ENCODE measurements at regions not wholly inside any gene's neighbourhood (a gene's known extent, or its start where the extent isn't known, plus 50 kb on each side); places are given as distances from the start of the nearest gene placed in this dataset.
"Not testable (repeated sequence)": the region's sequence is repeated elsewhere in the genome, so short reads cannot be mapped to it uniquely, and the experiment has no call there.

DNA sequence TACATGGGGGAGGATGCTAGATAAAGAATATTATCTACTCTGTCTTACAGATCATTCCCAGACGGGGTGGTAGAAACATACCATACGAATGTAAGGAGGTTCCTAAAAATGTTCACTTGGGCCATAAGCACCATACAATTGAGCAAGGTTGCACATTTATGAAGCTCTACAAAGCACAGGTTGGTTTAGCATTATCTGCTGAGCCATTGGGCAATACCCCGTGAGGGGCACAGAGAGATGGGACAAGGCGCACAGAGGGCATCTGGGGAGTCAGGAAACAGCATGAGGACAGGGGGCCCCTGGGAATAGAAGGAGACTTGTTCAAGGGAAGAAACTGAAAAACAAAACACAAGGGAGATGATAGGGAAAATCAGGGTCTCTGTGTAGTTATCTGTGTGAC, 305.3 kb downstream of the TRIML1 start:
- FAIRE-seq: no peak
- TF ChIP-seq POLR2A (IDR thresholded peaks at IDR 0.05; ENCODE audit: low read depth, low read length): no peak
- no peak for TF ChIP-seq POLR2AphosphoS5 (IDR thresholded peaks at IDR 0.05; ENCODE audit: low read depth, low read length)
- no peak for TF ChIP-seq TAF1 (IDR thresholded peaks at IDR 0.05; ENCODE audit: borderline replicate concordance, low read depth, low read length)
- DNase-seq (ENCODE audit: insufficient read length): no peak

DNA sequence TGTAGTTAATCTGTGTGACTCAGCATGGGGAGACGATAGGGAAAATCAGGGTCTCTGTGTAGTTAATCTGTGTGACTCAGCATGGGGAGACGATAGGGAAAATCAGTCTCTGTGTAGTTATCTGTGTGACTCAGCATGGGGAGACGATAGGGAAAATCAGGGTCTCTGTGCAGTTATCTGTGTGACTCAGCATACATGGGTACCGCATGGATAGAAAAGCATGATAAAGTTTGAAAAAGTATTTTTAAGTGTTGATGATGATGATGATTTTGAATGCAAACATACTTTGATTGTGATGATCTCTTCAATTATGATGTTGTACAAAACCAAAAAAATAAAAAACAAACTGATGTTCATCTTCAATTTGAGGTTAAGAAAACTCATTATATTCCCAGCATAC, 309.8 kb downstream of the TRIML1 start:
- DNase-seq (ENCODE audit: insufficient read length); FAIRE-seq: not testable (repeated sequence)

DNA sequence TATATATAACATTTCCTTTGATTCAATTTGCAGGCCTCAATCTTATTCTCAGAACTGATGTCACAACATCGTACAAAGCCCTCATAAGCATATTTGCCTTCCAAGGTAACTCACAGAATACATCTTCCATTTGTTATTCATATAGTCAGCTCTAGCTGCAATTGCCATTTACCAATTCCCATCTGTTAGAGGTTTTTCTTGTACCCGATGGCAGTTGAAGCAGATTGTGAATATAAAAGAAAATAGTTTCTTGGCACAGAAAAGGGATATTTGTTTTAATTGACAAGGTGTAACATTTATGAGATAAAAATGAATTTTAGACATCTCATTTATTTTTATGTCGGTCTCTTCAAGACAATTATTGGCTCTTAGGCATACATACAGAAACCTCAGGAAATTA, 311.3 kb downstream of the TRIML1 start:
- no peak for DNase-seq (ENCODE audit: insufficient read length)
- TF ChIP-seq TAF1 (IDR thresholded peaks at IDR 0.05; ENCODE audit: borderline replicate concordance, low read depth, low read length) (no peak), POLR2AphosphoS5 (IDR thresholded peaks at IDR 0.05; ENCODE audit: low read depth, low read length) (no peak), POLR2A (IDR thresholded peaks at IDR 0.05; ENCODE audit: low read depth, low read length) (no peak)
- no peak for FAIRE-seq

DNA sequence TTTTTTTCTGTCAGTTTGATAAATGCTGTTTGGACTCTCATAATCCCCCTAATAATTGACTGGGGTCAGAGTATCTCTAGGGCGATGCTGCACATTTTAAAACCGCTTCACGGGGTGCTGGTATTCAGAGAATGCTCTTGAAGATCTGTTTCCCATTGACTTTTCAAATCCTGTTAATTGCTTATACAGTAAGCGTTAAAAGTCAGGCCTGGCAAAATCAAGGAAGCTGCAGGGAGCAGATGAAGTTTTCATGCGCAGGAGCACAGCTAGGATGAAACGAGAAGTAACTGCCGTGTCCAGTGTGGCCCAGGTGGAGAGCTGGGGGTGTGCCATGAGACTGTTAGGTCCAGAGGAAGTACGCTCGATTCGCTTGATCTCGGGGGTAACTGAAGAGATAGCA, 312.9 kb downstream of the TRIML1 start:
- TF ChIP-seq TAF1 (IDR thresholded peaks at IDR 0.05; ENCODE audit: borderline replicate concordance, low read depth, low read length) (no peak), POLR2AphosphoS5 (IDR thresholded peaks at IDR 0.05; ENCODE audit: low read depth, low read length) (no peak), POLR2A (IDR thresholded peaks at IDR 0.05; ENCODE audit: low read depth, low read length) (no peak)
- DNase-seq (ENCODE audit: insufficient read length) (no peak), FAIRE-seq (no peak)

DNA sequence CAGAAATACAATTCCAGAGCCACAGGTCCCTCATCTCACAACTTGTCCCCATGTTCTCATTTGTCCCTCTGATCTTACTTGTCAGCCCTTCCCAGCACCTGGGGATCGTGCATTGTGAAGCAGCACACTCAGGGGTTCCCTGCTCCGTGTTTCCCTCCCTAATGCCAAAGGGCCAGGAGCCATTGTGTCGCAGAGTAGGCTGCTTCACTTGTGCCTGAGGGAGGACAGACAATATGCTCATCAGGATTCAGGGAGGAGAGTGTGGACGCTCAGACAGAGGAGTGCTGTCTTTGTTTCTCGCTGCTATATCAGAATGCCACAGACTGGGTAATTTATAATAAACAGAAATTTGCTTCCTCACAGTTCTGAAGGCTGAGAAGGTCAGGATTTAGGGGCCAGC, 315.3 kb downstream of the TRIML1 start:
- TF ChIP-seq POLR2AphosphoS5 (IDR thresholded peaks at IDR 0.05; ENCODE audit: low read depth, low read length) (no peak), TAF1 (IDR thresholded peaks at IDR 0.05; ENCODE audit: borderline replicate concordance, low read depth, low read length) (no peak), POLR2A (IDR thresholded peaks at IDR 0.05; ENCODE audit: low read depth, low read length) (no peak)
- DNase-seq (ENCODE audit: insufficient read length) (no peak), FAIRE-seq (no peak)

DNA sequence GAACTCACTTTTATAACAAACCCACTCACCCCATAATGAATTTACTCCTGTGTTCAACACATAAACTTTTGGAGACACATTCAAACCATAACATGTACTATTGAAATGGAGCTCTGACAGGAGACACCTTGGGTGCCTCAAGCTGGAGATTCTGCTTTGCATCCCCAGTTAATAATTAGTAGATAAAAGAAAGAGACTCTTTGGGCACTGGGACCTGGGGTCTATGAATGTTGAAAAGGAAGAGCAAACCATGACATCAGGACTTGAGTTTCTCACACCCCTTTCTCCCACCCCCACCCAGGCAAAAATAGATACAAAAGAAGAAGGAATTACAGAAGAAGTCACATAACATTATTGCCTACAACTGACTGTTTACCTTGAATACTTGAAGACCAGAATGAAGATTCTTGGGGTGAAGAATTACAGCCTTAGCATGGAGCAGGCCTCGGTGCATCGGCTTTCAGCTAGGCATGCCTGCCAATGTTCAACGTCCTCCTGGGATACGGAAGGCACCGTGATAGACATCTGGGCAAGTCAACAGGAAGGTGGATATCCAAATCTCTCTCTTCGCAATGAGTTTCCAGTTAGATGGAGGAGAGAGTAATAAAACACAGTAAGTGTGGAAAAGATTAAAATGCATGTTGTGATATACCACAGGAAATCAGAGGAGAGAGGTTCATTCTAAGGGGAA, 316.0 kb downstream of the TRIML1 start:
- DNase-seq (ENCODE audit: insufficient read length) (no peak), FAIRE-seq (no peak)

DNA sequence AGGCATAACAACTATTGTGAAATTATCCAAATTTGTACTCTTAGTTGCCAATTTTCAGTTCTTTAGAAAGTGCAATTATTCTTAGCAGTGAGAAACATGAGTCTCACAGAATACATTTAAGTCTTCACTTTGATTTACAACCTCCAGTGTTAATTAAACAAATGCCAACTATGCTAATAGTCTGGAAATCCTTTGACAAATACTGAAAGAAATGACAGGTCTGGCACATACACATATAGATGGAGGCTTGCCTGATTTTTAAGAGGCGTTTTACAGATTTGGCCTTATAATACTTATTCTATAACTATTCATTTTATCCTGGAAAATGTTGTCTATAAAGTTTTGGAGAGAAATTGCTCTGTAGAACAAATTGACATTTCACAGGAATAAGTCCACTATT, 320.1 kb downstream of the TRIML1 start:
- TF ChIP-seq TAF1 (IDR thresholded peaks at IDR 0.05; ENCODE audit: borderline replicate concordance, low read depth, low read length) (no peak), POLR2AphosphoS5 (IDR thresholded peaks at IDR 0.05; ENCODE audit: low read depth, low read length) (no peak), POLR2A (IDR thresholded peaks at IDR 0.05; ENCODE audit: low read depth, low read length) (no peak)
- no peak for DNase-seq (ENCODE audit: insufficient read length)
- no peak for FAIRE-seq

More for the DNA sequence above, 316.0 kb downstream of the TRIML1 start:
- TF ChIP-seq TAF1 (IDR thresholded peaks at IDR 0.05; ENCODE audit: borderline replicate concordance, low read depth, low read length): no peak
- TF ChIP-seq POLR2AphosphoS5 (IDR thresholded peaks at IDR 0.05; ENCODE audit: low read depth, low read length): no peak
- TF ChIP-seq POLR2A (IDR thresholded peaks at IDR 0.05; ENCODE audit: low read depth, low read length): no peak

DNA sequence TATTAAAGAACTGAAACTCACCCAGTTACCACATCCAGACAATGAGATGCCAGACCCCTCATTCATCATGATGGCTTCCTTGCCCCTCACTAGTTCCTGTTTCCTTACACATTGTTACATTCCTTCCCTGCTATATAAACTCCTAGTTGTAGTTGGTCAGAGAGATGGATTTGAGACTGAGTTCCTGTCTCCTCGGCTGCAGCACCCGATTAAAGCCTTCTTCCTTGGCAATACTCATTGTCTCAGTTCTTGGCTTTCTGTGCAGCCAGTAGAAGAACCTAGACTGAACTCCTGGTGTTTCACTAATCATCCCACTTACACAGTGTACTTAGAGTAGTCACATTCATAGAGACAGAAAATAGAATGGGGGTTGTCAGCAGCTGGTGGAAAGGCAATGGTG, 324.7 kb downstream of the TRIML1 start:
- FAIRE-seq: no peak
- DNase-seq (ENCODE audit: insufficient read length): no peak
- TF ChIP-seq TAF1 (IDR thresholded peaks at IDR 0.05; ENCODE audit: borderline replicate concordance, low read depth, low read length) (no peak), POLR2A (IDR thresholded peaks at IDR 0.05; ENCODE audit: low read depth, low read length) (no peak), POLR2AphosphoS5 (IDR thresholded peaks at IDR 0.05; ENCODE audit: low read depth, low read length) (no peak)

DNA sequence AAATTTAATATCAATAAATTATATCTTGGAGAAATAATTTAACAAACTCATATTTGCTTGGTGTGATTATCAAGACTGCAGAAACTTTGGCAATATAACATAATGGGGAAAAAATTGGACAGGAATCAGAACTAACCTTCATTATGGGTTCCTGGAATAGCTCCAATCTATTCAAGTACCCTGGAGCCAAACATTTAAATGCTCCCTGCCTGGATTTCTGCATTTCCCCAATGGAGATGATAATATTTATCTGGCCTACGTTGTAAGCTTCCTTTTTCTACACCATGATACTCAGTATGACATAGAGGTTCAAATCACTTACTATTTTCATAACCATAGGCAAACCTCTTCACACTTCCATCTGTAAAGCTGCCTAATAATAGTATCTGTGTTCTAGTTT, 326.8 kb downstream of the TRIML1 start:
- DNase-seq (ENCODE audit: insufficient read length) (no peak), FAIRE-seq (no peak)
- TF ChIP-seq TAF1 (IDR thresholded peaks at IDR 0.05; ENCODE audit: borderline replicate concordance, low read depth, low read length): no peak
- TF ChIP-seq POLR2AphosphoS5 (IDR thresholded peaks at IDR 0.05; ENCODE audit: low read depth, low read length): no peak
- no peak for TF ChIP-seq POLR2A (IDR thresholded peaks at IDR 0.05; ENCODE audit: low read depth, low read length)

DNA sequence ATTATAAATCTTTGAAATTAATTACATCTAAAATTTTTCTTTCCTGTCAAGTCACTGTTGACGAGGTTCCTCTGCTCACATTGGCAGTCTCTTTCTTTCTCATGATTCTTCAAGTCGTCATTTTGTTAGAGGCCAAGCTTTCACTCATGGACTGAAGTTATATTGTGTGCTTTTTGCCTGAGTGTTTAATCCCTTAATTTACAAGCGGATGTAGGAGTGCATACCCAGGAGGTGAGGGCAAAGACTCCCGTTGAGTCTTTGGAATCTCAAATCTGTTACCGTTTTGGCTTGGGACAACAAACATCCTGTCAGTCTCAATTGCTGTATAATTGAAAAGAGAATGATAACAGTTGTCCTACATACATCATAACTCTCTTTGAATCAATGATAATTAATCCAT, 345.0 kb downstream of the TRIML1 start:
- TF ChIP-seq POLR2AphosphoS5 (IDR thresholded peaks at IDR 0.05; ENCODE audit: low read depth, low read length): no peak
- no peak for TF ChIP-seq POLR2A (IDR thresholded peaks at IDR 0.05; ENCODE audit: low read depth, low read length)
- TF ChIP-seq TAF1 (IDR thresholded peaks at IDR 0.05; ENCODE audit: borderline replicate concordance, low read depth, low read length): no peak
- DNase-seq (ENCODE audit: insufficient read length) (no peak), FAIRE-seq (no peak)

DNA sequence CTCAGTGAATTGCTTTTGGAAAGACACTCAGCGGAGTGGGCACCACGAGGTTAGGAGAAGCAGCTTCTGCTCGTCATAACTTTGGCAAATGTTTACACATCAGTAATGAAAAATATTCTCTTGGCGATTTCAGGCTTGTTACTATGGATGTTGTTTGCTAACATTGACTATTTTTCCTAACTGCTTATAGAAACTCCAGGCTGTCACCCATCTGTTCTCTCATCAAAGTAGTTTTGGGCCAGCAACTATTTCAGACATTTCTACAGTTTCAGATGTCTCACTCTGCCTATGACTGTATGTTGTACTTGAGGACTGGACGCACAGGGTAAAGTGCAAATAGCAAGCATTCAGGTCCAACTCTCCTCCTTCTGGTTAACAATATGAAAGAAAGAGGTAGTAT, 346.7 kb downstream of the TRIML1 start:
- DNase-seq (ENCODE audit: insufficient read length) (no peak), FAIRE-seq (no peak)
- TF ChIP-seq POLR2A (IDR thresholded peaks at IDR 0.05; ENCODE audit: low read depth, low read length) (no peak), POLR2AphosphoS5 (IDR thresholded peaks at IDR 0.05; ENCODE audit: low read depth, low read length) (no peak), TAF1 (IDR thresholded peaks at IDR 0.05; ENCODE audit: borderline replicate concordance, low read depth, low read length) (no peak)

DNA sequence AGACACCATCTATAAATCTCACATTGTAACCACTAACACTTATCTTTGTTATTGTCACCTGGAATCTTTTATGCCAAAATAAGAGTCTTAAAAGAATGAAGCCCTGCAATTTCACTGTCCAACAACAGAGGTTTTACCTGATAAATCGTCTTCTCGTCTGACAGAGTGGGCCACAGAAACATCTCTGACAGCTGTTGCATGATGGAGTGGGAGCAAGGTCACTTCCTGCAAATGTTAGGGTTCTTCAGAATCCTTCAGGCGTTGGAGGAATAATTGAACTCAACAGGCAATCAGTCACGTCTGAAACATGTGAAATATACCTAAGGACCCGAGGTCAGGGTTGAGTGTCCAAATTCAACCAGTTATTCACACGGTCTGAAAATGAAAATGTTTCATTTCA, 353.6 kb downstream of the TRIML1 start:
- TF ChIP-seq POLR2AphosphoS5 (IDR thresholded peaks at IDR 0.05; ENCODE audit: low read depth, low read length) (no peak), POLR2A (IDR thresholded peaks at IDR 0.05; ENCODE audit: low read depth, low read length) (no peak), TAF1 (IDR thresholded peaks at IDR 0.05; ENCODE audit: borderline replicate concordance, low read depth, low read length) (no peak)
- DNase-seq (ENCODE audit: insufficient read length) (no peak), FAIRE-seq (no peak)

DNA sequence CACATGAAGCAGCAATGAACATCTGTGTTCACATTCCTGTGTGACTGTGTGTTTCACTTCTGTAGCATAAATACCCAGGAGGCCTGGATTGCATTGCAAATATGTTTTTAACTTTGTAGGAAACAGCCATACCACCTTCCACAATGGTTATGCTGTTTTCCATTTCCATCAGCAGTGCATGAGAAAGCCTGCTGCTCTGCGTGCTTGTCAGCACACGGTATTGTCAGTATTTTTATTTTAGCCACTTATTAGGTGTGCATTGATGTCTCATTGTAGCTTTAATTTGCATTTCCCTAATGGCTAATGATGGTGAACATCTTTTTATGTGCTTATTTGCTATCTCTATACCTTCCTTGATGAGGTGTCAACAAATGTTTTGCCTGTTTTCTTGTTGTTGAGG, 355.9 kb downstream of the TRIML1 start:
- FAIRE-seq (no peak), DNase-seq (ENCODE audit: insufficient read length) (no peak)
- no peak for TF ChIP-seq POLR2A (IDR thresholded peaks at IDR 0.05; ENCODE audit: low read depth, low read length)
- TF ChIP-seq POLR2AphosphoS5 (IDR thresholded peaks at IDR 0.05; ENCODE audit: low read depth, low read length): no peak
- TF ChIP-seq TAF1 (IDR thresholded peaks at IDR 0.05; ENCODE audit: borderline replicate concordance, low read depth, low read length): no peak

Measured in GM12892 (cell line).